ENCODE measurements at regions not wholly inside any gene's neighbourhood (a gene's known extent, or its start where the extent isn't known, plus 50 kb on each side); places are given as distances from the start of the nearest gene placed in this dataset.

GRCh38 chr2:126437016-126437415, 218.9 kb upstream of the GYPC start:
- no peak for DNase-seq

GRCh38 chr2:126444512-126444911, 211.4 kb upstream of the GYPC start:
- no peak for DNase-seq

- DNase-seq = no peak
Observed at GRCh38 chr2:126446106-126446695, 209.8 kb upstream of the GYPC start.

GRCh38 chr2:126448611-126449010, 207.3 kb upstream of the GYPC start:
- no peak for DNase-seq

DNA sequence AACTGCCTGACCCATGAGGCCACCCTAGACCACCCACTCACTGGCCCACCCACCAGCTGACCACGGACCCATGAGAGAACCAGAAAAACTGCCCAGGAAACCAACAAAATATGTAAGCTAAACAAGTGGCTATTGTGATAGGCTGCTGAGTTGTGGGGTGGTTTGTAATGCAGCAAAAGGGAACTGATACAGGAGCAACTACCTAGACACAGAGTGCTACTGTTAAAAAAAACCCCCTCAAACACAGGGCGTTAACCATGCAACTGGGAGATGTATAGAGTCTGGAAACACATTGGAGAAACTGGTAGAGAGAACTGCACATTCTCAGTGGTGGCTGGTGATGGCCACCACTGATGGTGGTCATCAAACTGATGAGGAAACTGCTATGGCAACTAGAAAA, 206.3 kb upstream of the GYPC start:
- DNase-seq = no peak

DNA sequence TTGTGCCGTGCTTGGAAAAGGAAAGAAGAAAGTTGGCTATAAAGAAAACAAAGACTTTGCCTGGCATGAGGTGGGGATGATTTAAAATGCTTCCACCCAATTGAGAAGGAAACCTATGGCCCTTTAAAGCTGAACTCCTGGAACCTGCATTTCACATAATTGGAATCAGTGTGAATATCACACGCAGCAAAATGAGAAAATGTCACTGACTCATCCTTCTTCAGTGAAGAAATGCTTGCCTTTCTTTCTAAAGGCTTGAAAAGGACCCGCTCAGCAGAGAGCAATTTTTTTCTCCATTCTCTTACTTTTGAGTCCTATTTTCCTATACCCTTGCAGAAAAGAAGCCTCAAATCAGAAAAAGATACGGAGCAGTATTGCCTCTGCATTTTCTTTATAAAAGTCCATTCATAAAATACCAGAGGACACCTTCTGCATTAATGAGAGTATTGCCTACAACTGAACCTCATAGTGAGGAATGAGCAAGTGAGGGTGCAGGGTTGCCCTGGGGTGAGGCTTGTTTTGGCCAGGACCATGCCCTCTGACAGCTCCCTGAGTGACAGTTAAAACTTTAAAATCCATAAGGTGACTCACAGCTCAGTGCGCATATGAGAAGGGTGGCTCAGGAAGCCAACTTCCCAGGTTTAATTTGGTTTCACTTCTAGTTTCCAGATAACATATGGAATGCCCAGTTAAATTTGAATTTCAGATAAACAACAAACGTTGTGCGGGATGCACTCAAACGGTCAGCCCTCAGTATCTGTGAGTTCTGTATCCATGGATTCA, 191.9 kb upstream of the GYPC start:
- DNase-seq = no peak

GRCh38 chr2:126467367-126468054, 188.4 kb upstream of the GYPC start:
- no peak for DNase-seq

- no peak for DNase-seq
Observed at GRCh38 chr2:126475031-126475430, 180.9 kb upstream of the GYPC start.

GRCh38 chr2:126476691-126477090, 179.3 kb upstream of the GYPC start:
- DNase-seq = no peak

- no peak for DNase-seq
Observed at GRCh38 chr2:126480033-126480432, 175.9 kb upstream of the GYPC start.

- no peak for DNase-seq
Observed at GRCh38 chr2:126482582-126483464, 173.1 kb upstream of the GYPC start.

GRCh38 chr2:126494593-126494992, 161.4 kb upstream of the GYPC start:
- DNase-seq = no peak

GRCh38 chr2:126495189-126495588, 160.8 kb upstream of the GYPC start:
- DNase-seq = no peak

DNA sequence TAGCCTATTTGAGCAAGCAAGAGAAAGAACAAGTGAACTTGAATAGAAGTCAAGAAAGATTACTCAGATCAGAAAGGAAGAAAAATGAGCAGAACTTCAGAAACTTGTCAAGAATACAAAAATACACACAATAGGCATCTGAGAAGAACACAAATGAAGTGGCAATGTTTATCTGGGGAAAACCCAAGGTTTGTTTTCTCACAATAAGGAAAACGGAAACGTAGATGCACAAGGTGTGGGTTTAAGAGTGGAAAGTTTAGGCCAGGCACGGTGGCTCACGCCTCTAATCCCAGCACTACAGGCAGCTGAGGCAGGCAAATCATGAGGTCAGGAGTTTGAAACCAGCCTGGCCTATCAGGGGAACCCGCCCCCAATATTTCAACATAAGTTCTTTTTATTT, 159.5 kb upstream of the GYPC start:
- DNase-seq = no peak

DNA sequence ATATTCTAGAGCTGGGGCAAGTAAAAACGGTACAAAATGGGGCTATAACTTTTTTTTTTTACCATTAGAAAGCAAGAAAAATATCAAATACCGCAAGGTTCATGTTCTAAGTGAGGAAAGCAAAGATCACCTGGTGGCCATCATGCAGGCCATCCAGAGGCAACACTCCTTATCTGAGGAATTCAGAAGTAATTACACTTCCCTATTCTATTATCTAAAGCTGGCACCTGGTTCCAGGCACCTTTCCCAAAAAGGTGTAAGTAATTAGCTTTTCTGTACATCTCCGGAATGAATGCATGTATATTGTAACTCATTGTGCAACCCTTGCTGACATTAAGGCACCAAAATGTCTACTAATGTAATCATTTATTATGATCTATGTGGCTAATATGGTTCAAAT, 152.5 kb upstream of the GYPC start:
- DNase-seq = no peak

DNA sequence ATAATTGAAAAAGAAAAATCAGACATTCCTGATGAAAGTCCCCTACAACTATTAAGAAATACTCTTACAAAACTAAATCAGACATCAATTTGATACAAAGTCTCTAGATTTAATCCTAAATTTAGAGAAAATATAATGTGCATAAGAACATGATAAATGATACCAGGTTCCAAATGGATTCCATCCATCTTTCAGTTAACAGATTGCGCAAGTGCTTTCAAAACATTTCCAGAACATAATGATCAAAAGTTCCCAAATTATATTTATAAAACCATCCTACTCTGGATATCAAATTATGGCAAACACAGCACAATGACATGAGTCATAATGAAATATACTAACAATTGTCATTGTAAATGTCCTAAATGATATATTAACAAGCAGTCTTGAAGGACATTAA, 151.0 kb upstream of the GYPC start:
- no peak for DNase-seq

DNA sequence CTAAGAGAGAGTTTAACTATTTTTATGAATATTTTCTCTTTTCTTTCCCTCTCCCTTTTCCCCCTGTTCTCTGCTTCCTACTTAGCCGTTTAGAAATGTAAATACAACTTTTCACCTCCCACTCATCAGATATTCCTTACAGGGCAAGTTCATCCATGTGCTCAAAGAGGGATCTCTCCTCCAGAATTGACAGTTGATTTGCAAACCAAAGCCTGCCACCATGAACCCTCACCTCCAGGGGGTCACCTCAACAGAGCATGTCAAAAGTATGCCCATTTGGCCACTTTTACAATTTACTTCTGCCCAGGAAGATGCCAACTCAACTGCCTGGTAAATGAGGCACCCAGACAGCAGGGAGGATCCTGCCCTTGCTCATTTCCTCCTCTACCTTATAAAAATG, 149.2 kb upstream of the GYPC start:
- DNase-seq = no peak

DNA sequence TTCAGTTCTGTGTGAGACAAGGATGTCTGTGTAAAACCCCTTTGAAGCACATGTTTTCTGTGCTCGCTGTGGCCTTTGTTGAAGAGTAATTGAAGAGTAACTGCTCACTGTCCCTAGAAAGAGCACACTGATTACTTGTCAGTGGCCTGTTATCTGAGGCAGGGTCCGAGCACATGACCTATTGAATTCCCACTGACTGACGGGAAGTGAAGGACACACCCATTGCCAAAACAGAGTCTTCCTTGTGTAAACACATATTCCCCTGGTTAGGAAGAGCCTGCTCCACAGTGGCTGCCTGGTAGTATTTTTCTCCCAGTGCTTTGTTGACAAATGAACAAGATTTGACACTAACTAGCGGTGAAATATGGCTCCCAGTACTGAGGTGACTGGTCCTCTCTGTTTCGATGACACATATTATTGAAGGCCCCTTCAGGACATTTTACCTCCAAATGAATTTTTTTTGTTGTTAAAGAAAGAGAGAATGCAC, 148.5 kb upstream of the GYPC start:
- DNase-seq = no peak

DNA sequence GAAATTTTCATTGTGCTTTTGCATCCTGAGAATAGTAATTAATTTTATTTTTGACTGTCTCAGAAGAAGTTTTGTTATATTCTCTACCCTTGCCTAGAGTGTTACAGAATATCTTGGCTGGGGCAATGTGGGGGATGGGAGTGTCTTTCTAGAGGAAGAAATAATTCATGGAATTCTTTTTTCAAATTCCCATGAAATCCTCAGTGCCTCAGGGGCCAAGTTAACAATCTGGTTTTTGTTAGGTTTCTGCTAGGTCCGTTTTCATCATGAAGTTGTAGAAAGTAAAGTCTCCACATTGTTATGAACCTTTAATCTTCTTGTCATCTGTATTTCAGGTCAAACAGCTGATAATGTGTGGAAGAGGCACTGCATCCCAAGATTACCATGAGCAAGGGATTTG, 145.6 kb upstream of the GYPC start:
- no peak for DNase-seq

- no peak for DNase-seq
Observed at GRCh38 chr2:126510960-126511359, 145.0 kb upstream of the GYPC start.

GRCh38 chr2:126512026-126512425, 143.9 kb upstream of the GYPC start:
- no peak for DNase-seq

DNA sequence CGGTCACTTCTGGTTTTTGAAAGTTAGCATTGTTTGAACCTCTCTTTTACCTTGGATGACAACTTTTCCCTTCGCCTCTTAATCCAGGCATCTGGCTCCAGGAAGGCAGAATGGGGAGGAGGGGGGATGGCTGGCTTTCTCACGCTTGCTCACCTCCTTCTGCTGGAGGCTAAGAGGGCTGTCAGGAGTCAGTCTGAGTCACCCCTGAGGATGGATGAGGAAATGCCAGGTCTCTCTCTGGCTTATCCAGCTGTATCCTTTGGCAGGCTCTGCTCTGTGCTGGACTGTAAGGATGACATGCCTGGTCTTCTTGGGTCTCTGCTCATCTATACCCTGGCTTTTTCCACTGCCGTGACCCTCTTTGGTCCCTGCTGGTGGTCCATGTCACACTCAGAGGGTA, 142.9 kb upstream of the GYPC start:
- DNase-seq = no peak

GRCh38 chr2:126515471-126515870, 140.5 kb upstream of the GYPC start:
- DNase-seq = no peak
